ENCODE measurements at regions not wholly inside any gene's neighbourhood (a gene's known extent, or its start where the extent isn't known, plus 50 kb on each side); places are given as distances from the start of the nearest gene placed in this dataset.
"Not testable (repeated sequence)": the region's sequence is repeated elsewhere in the genome, so short reads cannot be mapped to it uniquely, and the experiment has no call there.

- no peak for DNase-seq (ENCODE audit: low spot score)
Measured at GRCh38 chr17:5864741-5865657, 205.2 kb upstream of the WSCD1 start.

GRCh38 chr17:5866978-5867377, 203.2 kb upstream of the WSCD1 start:
- DNase-seq (ENCODE audit: low spot score), result no peak

DNA sequence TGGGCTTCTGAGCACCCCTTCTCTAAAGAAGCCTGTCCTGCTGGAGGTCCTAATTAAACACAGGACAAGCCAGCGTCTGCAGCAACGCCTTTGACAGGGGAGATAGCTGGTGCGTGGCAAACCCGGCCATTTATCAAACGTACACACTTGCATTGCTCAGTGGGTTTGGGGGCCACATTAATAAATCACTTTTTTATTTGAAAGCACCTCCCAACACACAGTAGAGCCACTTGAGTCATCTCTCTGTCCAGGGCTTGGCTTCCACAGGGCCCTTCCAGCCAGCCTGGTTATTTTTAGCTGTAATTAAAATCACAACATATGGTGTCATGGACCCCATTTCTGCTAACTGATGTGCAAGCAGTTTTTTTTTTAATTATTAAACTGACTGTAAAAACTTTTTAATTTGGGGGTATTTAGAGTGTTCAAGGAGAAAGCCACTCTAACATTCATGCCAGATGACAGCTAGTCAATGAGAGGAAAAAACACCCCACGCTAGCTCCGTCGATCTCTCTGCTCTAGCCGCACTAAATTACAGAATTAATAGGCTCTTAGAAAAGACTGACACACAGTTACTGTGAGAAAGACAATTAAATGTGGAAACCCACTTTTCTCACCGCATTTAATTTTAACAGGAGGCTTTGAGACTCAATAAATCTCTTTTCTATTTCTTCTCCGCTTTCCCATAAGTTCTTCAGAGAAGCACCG, 201.0 kb upstream of the WSCD1 start:
- no peak for DNase-seq (ENCODE audit: low spot score)

- DNase-seq (ENCODE audit: low spot score), result no peak
Measured at GRCh38 chr17:5870231-5870953, 199.8 kb upstream of the WSCD1 start.

DNA sequence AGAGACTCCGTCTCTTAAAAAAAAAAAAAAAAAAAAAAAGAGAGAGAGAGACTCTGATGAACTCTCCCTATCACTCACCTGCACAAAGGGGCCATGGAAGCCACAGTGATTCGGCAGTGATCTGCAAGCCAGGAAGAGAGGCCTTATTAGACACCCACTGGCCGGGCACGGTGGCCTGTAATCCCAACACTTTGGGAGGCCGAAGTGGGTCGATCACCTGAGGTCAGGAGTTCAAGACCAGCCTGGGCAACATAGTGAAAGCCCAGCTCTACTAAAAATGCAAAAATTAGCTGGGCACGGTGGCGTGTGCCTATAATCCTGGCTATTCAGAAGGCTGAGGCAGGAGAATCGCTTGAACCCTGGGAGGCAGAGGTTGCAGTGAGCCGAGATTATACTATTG, 198.5 kb upstream of the WSCD1 start:
- no peak for DNase-seq (ENCODE audit: low spot score)

DNA sequence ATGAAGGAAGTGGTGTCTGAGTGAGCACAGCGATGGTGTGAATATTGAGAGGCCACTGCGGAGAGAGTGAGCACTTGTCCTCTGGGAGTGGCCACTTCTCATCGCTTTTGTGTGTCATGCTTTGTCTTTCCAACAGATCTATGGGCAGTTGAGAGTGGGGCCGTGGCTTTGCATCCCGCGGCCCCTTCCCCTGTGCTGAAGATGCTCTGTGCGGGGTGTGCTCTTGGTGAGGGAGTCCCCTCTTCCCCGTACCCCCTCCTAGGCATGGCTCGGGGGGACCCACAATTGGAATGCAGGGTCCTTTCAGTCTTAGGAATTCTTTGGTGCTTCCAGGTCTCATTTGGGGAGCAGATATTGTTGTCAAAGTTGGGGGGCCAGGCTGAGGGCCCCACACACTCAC, 197.3 kb upstream of the WSCD1 start:
- DNase-seq (ENCODE audit: low spot score), result no peak

- DNase-seq (ENCODE audit: low spot score), result no peak
Measured at GRCh38 chr17:5873781-5874180, 196.4 kb upstream of the WSCD1 start.

DNA sequence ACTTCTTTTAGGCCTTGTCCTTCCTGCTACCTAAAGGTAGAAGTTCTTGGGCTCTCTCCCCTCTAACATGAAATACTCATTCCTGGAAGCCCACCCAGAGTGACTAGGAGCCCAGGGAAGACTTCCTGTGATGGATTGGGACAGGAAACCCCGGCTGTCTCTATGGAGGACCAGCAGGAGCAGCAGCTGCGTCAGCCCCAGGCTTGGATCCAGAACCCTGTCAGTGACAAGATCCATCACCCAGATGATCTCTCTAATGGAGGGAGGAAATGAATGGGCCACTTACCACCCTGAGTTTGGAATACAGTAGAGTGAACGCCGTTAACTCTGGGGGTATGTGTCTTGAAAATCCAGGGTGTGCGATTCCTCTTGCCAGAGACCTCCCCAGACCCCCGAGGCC, 195.7 kb upstream of the WSCD1 start:
- DNase-seq (ENCODE audit: low spot score), result no peak

DNA sequence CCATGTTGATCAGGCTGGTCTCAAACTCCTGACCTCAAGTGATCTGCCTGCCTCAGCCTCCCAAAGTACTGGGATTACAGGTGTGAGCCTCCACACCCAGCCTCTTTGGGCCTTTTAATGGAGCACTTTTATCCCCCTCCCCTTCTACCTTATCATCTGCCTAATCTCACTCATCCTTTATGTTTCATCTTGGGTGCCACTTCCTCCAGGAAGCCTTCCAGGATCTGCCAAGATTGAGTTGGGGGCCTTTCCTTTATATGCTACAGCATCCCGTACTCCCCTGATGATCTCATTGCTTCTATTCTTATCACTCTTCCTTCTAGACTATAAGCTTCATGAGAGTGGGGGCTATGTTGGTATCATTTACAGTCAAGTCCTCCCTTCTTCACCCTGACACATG, 192.8 kb upstream of the WSCD1 start:
- DNase-seq (ENCODE audit: low spot score), result no peak

DNA sequence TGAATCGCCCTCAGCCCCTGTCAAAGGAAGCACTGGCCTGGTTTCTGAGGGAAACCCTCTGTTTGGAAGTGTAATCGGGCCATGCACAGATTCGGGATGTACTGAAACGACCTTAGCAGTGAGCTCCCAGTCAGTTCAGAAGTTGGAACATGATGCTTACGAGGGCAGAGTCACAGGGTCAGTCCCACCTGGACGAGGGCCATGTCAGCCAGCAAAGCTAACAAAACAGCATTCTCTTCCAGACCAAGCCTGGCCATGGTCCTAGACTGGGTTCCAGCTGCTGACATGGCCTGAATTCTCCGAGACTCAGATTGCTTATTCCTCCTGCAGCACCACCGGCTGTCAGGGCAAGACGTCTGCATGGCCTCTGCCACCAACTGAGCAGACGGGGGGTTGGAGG, 192.2 kb upstream of the WSCD1 start:
- no peak for DNase-seq (ENCODE audit: low spot score)

GRCh38 chr17:5881849-5882248, 188.3 kb upstream of the WSCD1 start:
- DNase-seq (ENCODE audit: low spot score), result no peak

- DNase-seq (ENCODE audit: low spot score), result no peak
Measured at GRCh38 chr17:5883775-5884665, 186.2 kb upstream of the WSCD1 start.

DNA sequence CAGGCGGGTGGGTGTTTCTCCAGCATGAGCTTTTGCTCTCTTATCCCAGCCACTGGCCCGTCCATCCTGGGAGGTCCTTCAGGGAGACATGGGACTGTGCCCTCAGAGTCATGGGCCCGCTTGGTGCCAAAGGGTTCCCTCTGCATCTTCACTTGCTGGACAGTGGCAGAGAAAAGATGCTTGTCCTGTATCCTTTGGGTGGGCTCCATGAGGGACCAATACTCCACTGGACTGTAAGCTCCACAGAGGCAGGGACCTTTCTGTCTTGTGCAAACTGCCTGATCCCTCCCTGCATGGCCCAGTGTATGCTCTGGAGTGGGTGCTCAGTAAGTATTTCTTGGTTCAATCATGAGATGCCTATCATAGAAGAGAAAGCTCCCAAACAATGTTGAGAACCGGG, 184.8 kb upstream of the WSCD1 start:
- DNase-seq (ENCODE audit: low spot score), result no peak

DNA sequence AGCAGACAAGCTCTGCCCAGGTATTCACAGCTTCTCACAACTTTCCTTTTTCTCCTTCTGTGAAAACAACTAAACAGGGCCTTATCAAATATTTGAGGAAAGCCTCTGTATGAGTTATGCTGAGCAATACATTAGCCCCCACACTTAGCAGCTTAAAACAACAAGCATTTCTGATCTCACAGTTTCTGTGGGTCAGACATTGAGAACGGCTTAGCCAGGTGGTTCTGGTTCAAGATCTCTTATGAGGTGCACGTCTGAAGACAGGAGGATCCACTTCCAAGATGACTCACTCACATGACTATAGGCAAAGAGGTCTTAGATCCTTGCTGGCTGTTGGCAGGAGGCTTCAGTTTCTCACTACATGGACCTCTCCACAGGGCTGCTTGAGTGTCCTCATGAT, 181.4 kb upstream of the WSCD1 start:
- DNase-seq (ENCODE audit: low spot score), result no peak

- DNase-seq (ENCODE audit: low spot score), result no peak
Measured at GRCh38 chr17:5892921-5893675, 177.1 kb upstream of the WSCD1 start.

DNA sequence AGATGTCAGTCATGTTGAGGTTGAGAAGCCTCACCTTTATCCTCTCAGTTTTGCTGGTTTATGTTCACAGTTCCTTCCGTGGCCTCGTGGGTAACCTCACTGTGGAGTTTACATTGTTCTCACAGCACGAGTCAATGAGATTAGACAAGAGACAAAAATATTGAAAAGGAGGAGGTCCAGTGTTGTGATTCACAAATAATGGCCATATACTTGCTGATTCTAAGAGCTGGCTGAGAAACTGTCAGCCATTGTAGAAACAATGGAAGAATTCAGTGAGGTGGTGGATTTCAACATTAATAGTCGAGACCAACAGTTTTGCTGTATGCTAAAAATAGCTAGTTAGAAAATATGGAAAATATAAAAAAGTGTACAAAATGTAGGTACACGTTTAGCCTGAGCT, 176.4 kb upstream of the WSCD1 start:
- no peak for DNase-seq (ENCODE audit: low spot score)

DNA sequence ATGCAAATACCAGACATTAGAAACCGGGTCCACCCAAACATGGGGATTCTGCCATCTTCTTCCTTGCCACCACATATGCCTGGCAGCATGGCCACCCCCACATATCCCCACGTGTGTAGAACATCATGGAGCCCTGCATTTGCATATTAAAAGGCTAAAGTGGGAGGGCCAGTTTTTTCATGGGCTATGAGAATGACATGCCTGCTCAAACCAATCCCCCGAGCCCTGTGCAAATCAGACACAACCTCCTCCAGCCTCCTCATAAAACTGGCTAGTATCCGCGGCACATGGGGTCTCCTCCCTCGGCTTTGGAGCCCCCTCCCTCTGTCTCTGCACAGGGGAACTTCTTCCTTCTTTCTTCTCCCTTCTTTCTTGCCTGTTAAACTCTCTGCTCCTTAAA, 174.9 kb upstream of the WSCD1 start:
- DNase-seq (ENCODE audit: low spot score), result no peak

DNA sequence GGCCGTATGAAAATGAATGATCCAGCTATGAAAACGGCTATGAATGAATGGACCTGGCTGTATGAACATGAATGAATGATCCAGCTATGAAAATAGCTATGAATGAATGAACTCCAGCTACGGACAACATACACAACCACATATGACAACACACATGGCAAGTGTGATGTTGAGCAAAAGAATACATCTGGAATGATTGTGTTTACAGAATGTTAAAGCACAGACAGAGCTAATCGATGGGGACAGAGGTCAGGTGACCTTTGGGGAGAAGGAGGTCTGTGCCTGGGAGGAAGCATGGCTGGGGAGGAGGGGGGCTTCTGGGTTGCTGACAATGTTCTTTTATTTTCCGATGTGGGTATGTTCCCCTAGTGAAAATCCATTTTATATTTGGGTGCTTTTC, 174.0 kb upstream of the WSCD1 start:
- no peak for DNase-seq (ENCODE audit: low spot score)

- no peak for DNase-seq (ENCODE audit: low spot score)
Measured at GRCh38 chr17:5897275-5897911, 172.8 kb upstream of the WSCD1 start.

- DNase-seq (ENCODE audit: low spot score), result not testable (repeated sequence)
Measured at GRCh38 chr17:5897981-5898380, 172.2 kb upstream of the WSCD1 start.

DNA sequence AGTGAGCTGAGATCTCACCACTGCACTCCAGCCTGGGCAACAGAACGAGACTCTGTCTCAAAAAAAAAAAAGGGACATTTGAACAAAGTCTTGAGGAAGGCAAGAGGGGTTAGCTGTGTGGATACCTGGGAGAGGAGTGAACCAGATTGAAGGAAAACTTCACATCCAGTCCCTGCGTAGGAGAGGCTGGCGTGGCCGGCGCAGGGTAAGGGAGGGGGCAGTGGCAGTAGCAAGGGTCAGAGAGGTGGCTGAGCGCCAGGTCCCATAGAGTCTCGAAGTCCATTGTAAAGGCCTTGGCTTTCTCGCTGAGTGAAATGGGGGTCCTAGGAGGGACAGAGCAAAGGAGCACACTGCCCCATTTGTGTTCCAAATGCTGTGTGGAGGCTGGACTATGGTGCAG, 171.8 kb upstream of the WSCD1 start:
- no peak for DNase-seq (ENCODE audit: low spot score)

All from CD4-positive, alpha-beta T cell treated with Interleukin-6 at 100 ng/mL for 8 hours (primary cell).